ENCODE measurements at regions not wholly inside any gene's neighbourhood (a gene's known extent, or its start where the extent isn't known, plus 50 kb on each side); places are given as distances from the start of the nearest gene placed in this dataset.
A peak's percentile ranks its signal among the peaks of the same experiment; 100 is the strongest.

DNA sequence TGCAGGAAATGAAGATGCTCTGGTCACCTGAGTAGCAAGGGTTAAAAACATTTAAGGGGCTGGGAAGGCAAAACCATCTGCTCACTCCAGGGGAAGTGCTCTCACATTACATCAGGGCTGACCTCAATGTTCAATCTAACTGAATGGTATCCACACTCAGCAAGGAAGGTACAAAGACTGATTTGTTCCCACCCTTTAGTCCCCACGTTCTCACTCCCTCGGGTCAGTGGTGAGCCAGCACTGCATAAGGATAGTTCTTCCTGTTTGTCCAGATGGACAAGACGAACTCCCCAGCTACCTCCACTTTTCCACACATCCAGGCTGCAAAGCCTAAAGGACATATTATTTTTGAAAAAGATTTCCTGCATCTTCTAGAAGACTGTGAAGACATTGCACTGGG is 126.6 kb upstream of the SLC14A2 start:
- DNase-seq (ENCODE audit: low spot score): no peak

DNA sequence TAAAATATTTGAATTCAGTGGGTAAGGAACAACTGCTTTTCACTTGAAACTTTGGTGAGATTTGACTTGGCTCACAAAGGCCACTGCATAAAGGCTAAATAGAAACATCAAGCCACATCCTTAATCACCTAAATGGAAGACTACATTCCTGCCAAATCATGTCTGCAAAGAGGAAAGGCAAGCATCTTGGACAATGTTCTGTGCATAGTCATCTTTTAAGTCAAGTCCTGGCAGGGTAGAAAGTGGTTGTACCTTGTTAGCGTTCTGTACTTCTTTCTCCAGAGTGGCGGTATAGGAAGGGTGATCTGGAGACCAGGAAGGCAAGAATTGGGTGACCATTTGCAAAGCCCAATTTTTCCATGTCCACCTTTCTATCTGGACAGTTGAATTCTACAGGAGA is 121.4 kb upstream of the SLC14A2 start:
- DNase-seq (ENCODE audit: low spot score): no peak

DNA sequence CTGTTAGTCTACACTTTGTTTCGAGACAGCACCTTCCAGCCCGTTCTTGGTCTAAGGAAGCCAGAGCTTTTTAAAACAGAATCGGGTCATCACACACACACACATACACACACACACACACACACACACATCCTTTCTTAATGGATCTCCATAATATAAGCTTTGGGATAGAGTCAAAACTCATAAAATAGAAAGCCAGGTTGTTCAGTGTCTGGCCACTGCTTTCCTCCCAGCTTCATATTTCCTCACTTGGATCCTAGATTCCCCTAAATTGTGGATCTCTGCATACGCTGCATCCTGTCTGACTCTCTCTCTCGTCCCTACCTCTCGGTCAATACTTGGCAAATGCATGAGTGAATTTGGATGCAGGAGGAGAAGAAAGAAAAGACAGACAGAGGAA is 120.5 kb upstream of the SLC14A2 start:
- no peak for DNase-seq (ENCODE audit: low spot score)

DNA sequence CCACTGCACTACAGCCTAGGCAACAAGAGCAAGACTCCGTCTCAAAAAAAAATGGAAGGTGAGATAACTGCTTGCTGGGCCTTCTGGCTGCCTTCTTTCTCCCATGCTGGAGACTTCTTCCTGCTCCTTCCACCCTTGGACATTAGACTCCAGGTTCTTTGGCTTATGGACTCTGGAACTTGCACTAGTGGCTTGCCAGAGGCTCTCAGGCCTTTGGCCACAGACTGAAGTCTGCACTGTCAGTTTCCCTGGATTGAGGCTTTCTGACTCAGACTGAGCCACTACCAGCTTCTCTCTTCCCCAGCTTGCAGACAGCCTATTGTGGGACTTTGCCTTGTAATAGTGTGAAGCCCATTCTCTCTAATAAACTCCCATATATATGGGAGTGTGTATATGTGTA is 118.5 kb upstream of the SLC14A2 start:
- no peak for DNase-seq (ENCODE audit: low spot score)

DNA sequence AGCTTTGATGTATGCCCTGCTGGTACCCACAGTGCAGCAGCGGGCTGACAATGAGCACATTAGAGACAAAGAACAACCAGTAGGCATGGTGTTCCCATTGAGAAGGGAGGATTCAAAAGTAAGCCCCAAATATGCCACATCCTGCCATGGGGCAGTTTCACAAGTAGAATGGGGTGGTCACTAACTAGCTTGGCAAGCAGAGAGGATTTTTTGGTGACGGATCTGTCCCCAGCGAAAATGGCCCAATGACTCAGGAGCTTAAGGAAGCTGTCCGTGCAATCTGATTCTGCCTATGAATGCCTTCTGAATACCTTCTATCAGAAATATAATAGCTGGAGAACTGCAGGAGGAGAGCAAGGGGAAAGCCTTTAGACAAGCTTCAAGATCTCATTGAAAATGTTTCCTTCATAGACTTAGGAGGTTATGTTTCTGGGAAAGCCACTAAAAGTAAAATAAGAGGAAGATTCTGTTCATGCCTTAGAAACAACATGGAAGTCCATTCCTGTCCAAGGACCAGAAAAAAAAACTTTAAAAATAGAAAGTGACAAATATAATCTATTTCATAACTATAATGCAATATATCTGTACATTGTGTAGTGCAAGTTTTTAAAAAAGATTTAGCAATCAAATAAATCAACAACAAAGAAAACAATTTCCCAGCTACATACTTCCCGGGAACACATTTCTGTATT is 117.5 kb upstream of the SLC14A2 start:
- no peak for DNase-seq (ENCODE audit: low spot score)

DNA sequence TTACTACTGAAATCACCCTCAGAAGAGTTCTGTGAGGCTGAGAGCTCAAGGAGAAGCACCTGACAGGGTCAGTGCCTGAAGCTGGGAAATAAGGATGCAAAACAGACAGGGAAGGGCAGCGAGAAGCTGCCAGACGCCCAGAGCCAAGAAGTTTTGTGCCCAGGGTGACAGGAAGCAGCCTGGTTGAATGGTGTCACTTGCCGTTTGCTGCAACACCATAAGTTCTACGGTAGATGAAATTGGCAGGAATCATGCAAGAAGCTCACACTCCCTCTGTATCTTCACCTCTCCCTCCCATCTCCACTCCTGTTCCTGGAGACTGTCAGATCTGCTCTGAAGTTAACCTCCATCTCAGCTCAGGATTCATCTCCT is 117.0 kb upstream of the SLC14A2 start:
- no peak for DNase-seq (ENCODE audit: low spot score)

DNA sequence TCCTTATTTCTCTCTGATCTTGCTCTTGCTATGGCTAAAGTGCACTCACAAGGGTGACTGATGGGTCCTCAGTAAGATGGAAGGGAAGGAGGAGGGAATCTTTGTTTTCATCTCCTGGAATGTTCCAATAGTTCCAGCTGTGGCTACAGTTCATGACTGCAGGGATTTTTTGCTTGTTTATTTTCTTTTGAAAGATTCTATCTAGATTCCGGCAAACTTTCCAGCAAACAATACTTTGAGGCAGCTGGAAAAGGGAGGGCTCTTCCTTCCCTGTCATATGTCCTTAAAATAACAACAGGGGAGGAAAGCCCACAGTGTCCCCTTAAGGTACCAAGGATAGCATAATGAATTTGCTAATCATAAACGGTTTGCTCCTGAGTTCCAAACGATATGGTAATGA is 111.3 kb upstream of the SLC14A2 start:
- DNase-seq (ENCODE audit: low spot score): peak; percentile 14

DNA sequence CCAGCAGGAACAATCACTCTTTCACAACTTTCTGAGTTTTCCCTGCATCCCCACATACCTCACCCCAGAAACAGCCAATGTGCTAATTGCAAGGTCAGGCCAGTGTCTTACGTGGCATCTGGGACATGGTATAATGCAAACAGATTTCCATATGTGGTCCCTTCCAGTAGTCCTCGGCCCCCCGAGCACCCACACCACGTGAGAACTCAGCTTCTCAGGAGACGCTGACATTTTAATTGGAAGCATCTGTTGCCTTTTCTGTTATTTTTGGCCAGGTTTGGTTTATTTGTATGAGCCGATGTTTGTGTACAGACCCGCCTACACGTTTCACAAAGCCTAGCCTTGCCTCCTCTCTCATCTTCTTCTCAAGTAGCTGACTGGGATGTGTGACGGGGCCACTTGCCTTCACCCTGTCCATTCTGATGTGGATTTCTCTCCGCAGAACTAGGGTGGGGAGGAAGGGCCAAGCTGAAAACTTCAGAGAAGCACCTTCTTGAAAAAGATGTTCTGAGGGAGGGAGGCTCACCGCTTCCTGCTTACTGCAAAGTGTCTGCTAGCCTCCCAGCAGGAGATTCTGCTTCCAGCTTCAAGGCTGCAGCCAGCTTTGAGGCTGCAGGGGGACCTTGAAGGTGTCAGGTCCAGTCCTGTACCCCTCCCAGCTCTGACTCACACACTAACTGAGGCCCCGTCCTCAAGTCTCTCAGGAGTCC is 109.6 kb upstream of the SLC14A2 start:
- no peak for DNase-seq (ENCODE audit: low spot score)

DNA sequence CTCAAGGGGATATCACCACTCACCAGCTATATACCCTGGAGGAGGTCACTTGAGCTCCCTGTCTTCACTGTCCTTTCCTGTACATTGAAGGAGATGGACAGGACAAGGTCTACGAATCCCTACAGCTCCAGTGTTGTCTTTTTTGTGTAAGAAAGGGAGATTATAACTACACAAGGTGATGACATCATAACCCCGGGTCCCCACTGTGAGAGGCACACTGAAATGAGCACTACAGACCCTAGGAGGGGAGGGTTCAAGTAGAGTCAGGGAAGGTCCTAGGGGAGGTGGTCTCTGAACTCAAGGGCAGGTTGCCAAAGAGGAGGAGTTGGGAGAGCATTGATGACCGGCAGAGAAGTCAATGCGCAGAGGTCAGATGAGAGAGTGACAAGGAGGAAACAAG is 108.3 kb upstream of the SLC14A2 start:
- DNase-seq (ENCODE audit: low spot score): no peak

DNA sequence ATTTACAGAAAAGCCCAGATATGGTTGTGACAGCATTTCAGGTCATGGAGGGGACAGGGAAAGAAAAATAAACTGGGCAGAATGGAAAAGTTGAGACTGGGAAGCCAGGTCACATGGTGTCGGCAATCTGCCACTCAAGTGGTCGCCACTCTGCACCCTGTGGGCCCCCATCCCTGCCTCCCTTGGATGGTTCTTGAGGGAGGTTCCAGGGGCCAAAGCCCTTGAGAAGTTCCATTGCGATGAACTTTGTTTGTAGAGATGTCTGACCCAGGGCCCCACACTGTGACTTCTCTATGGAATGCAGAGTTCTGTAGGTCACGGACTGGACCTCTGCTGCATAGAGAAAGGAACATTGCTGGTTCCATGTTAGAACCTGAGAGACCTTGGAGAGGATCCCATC is 105.7 kb upstream of the SLC14A2 start:
- DNase-seq (ENCODE audit: low spot score): no peak

DNA sequence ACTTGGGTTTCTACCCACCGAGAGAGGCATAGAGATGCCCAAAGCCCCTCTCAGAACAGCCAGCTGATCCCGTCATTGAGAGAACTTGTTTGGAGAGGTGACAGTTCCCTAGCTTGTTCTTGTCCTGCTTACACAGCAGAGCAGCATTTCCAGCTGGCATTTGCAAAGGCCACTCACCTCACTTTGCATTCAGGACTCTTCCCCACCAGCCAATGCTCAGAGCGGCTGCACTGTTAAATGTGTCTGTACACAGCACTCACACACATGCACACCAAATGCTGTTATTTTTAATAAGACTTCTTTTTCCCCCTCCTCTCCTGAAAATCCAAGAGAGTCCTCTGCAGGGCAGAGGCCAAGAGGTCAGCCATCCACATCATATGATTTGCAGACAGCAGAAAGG is 104.6 kb upstream of the SLC14A2 start:
- no peak for DNase-seq (ENCODE audit: low spot score)

DNA sequence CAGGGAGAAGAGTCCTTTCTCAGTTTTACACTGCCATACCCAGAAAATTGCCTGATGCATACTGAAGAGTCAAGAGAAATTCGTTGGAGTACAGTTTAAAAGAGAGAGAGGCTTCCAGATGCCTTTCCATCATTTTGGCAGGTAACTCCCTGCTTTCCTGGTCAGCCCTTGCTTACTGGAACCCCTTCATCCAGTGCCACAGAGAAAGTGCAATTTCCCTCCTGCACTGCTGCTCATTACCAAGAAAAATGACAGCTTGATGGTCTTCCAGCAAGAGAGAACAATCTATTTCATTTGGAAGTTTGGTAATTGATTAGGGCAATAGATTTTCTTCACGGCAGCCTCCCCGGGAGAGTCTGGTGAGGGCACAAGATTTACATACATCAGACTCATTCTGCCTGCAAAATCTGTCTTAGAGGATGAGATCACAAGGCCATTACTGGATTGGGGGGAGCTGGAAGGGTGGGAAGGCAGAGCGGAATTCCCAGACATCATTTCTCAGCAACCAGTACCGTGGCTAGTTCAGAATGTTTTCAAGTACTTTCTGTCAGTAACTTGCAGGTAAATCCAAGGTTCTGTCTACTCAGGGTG is 102.8 kb upstream of the SLC14A2 start:
- DNase-seq (ENCODE audit: low spot score): no peak

DNA sequence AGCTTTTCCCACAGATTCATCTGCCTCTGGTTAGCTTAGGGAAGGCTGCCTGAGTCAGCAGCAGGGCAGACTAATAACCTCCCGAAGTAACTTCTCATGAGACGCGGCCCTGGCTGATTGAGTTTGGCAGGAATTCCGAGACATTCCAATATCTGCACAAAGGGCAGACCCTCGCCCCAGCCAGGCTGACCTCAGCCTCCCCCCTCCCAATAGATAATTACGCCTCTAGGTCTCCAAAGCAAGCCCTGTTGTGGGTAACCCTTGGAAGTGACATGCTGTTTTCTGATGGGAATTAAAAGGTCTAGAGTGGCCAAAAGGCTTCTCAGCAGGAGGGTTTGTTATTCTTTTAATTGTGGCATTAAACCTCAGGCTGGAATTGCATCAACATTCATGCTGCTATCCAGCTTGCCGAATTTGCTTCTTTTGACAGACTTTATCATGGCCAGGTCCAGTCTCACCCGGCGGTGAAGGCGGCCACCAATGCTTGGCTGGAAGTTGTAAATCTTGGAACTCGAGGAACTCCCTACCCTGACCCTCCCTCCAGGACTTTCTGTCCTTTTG is 98.0 kb upstream of the SLC14A2 start:
- no peak for DNase-seq (ENCODE audit: low spot score)

DNA sequence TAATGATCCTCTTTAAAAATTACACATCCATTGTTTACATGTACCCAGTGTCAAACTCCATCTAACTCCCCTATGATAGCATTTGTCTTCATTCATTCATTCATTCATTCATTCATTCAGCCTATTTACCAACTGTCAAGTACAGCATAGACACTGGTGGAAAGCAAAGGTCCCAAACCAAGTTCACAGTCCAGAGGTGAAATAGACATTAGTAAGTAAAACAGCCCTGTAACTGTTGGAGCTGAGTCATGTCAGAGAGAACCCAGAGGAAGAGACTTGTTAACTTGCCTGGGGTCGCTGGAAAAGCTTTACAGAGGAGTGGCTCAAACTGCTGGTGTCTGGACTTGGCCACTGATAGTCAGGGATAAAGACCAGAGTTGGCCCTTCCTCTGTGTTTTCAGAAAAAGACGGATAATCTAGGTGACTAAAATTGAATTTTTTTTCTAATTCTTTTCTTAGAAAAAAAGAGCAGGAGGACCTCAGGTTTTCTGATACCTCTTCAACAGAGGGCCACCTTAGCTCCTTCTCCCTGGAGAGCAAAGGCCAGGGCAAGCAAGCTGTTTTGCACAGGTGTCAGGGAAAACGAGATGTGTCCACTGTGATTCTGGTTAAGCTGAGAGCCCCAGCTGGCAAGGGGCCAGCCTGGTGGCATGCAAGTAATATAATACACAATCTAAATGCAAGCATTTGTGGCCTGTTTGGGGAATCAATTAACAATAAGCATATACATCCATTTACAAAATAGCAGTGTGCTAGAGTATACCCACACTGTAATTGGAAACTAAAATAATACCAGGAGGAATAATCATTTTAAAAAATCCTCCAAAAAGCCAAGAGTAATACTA is 96.7 kb upstream of the SLC14A2 start:
- DNase-seq (ENCODE audit: low spot score): no peak

DNA sequence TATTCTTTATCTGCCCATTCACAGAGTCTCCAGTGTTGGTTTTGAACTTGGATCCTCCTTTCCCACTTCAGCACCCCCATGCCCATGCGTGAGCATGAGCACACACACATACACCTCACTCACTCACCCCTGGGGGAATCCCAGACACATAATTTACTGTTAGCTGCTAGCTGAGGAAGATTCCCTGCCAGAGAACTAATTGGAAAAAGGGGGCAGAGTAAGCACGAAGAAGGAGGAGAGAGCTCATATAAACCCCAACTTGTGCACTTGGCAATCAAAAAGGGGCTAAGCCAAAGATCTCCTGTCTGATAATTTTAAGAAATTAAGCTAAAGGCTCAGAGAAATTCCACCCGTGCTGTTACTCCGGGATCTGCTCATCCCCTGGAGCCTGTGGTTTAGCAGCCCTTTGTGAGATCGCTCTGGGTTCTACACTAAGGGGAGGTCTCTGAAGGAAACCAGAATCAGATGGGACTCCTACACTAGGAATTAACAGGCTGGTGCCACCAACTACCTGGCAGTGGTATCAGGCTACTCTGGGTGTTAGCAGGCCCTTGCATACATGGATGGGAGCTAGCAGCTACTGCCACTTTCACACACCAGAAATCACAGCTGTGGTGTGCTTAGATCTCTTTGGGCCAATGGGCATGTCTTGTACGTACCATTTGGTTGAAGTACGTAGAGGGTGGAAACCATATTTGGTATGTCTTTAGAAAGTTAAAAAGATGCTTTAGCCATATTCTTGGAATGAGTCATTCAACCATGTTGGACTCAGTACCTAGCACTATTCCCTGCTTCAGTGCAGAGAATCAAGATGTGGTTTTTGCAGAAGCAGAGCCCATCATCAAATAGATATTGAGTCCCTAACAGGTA is 95.6 kb upstream of the SLC14A2 start:
- no peak for DNase-seq (ENCODE audit: low spot score)

DNA sequence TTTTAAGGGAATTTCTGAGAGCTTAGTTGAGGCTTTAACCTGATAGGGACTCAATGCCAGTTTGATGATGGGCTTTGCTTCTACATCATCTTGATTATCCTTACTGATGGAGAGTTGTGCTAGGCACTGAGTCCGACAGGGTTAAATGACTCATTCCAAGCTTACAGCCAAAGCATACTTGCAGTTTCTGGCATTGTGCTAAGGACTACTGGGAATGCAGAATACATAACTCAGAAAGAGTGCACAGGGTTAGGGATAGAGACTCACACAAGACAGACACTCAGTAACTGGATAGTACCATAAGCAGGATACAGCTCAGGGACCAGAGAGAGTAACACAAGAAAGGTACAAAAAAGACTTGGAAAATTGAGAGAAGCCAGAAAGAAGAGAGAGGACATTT is 94.1 kb upstream of the SLC14A2 start:
- no peak for DNase-seq (ENCODE audit: low spot score)

DNA sequence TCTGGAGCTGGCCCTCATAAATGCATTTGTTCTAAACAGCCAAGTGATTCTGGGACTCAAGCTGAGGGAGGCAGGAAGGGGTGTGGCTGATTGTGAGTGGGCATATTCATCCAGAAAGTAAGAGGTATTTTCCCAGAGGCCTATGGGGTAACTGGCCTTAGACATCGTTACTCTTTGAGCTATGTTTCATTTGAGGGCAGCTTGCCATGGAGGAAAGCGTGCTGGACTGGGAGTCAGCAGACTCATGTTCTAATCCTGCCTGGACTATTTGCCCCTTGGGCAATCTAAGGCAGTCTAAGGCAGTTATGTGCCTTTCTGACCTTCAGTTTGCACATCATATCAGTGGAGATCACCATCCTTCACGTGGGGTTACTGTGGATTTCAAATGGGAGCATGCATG is 93.5 kb upstream of the SLC14A2 start:
- DNase-seq (ENCODE audit: low spot score): no peak

DNA sequence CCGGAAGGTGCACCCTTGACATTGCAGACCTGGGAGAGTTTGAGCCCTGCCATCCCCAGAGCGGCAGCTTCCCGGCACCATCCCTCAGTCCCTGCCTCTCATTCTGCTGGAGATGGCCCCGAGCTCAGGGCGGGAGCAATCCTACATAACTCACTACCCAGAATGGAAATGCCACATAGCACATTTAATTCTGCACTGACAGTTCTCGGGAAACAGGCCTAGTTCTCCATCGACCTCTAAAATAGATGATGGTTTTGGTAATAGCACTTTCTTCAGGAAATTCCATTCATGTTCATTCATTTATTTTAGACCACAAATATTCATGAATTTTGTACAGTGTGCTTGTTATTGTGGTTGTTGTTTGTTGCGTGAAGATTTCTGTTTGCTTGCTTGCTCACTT is 92.9 kb upstream of the SLC14A2 start:
- DNase-seq (ENCODE audit: low spot score): no peak

DNA sequence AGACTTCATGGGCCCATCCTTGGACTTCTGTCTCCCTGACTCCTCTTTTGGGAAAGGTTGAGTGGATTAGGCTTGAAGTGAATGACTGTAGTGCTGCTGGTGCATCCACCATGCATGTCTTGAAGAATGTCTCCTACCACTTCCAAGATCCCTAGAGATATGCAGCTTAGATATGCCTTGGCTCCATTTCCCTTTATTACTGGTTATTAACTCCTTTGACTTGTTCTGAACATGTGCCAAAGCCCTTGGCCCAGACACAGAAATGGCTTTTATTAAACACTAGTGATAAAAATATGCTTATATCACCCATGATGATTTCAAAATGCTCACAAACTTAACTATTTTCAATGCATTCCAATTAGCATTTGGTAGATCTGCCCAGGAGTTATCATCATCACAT is 90.0 kb upstream of the SLC14A2 start:
- DNase-seq (ENCODE audit: low spot score): no peak

DNA sequence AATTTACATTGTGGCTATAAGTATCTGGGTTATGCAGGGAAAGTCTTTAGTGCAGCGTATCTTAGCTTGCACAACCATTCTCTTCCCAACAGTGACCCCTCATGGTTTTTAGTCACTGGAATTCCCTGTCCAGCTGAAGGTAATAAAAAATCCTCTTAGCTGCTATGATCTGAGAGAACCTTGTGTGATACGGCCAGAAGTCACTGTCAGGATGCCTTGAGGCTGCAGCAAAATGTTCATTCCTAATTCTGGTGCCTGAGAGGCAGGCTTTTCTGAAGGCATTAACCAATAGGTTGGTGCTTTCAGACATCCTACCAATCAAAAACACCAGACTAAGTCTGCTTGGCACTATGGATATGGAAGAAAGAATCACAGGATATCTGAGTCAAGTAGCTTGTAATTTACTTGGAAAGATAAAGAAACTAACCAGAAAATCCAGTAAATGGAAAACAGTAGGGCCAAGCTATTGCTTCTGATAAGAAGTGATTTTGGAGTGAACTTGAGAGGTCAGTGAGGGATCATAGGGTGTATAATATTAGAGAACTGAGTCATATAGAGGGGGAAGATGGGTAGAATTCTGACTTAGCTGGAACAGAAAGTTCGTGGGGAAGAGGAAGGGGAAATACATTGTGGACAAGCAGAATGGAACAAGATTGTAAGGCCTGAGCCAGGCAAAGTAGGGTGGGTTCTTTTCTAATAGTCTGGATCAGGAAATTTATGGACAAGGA is 89.0 kb upstream of the SLC14A2 start:
- DNase-seq (ENCODE audit: low spot score): no peak

DNA sequence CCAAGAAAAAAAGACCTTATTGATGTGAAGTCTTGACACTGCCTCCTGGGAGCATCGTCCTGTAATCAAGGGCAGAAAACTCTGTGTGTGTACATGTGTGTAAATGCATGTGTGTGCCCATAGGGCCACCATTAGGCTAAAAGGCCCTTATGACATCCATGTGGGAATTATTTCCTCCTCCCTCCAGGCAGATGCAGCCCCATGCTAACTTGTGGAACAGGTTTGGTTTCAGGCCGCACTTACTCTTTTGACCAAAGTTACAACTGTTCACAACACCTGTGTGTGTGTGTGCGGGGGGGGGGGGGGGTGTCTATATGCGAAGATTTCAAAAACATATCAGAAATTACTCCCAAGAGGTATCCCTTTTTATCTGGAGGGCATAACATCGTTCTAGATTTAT is 87.4 kb upstream of the SLC14A2 start:
- DNase-seq (ENCODE audit: low spot score): no peak

All from putamen (tissue), 1 donor.